Suprapubic skin (tissue), 4 donors: ENCODE measurements at regions not wholly inside any gene's neighbourhood (a gene's known extent, or its start where the extent isn't known, plus 50 kb on each side); places are given as distances from the start of the nearest gene placed in this dataset.

Experiments
- DNase-seq, 2 donors: peaks; one replicate each; pipeline ENCODE4 v3.0.0-alpha.2; 2019; ENCODE audit warnings: low spot score in 2 of 2
- H3K27ac ChIP-seq: fragments of 200-600 bp; sonication (generic); one replicate; pipeline ENCODE4 v1.5.1; 2019
- H3K27me3 ChIP-seq: fragments of 200-600 bp; sonication (generic); one replicate; pipeline ENCODE4 v1.5.1; 2019
- H3K36me3 ChIP-seq: fragments of 200-600 bp; sonication (generic); one replicate; pipeline ENCODE4 v1.5.1; 2019
- H3K4me1 ChIP-seq: fragments of 200-600 bp; sonication (generic); one replicate; pipeline ENCODE4 v1.5.1; 2019
- H3K4me3 ChIP-seq: fragments of 200-600 bp; sonication (generic); one replicate; pipeline ENCODE4 v1.5.1; 2019; ENCODE audit warnings: mild to moderate bottlenecking
- H3K9me3 ChIP-seq: fragments of 200-600 bp; sonication (generic); one replicate; pipeline ENCODE4 v1.5.1; 2019
- EP300 ChIP-seq: sonication (generic); formaldehyde crosslinking; IDR thresholded peaks from one replicate; pipeline ENCODE4 v1.6.1; 2017; ENCODE audit warnings: antibody characterized with exemption
- POLR2A ChIP-seq, 2 donors: fragments of 450-650 bp; IDR thresholded peaks; one replicate each; pipeline ENCODE4 v1.6.1; 2017; ENCODE audit warnings: antibody characterized with exemption in 2 of 2, mild to moderate bottlenecking in 2 of 2, moderate library complexity in 2 of 2
- POLR2AphosphoS5 ChIP-seq, 3 donors: sonication (generic); formaldehyde crosslinking; IDR thresholded peaks; one replicate each; pipeline ENCODE4 v1.6.1; 2017; ENCODE audit warnings: antibody characterized with exemption in 3 of 3
- WGBS: methylation state at CpG from one replicate; pipeline ENCODE4 v1.1.5; 2018; 5-methylcytosine and 5-hydroxymethylcytosine counted together
- TF ChIP-seq, protein P1 (sequence below), 2 donors: fragments of 200-600 bp in 1 of 2; fragments of 450-650 bp in 1 of 2; sonication (generic) in 1 of 2; IDR thresholded peaks; one replicate each; pipeline ENCODE4 v1.5.1; 2016 to 2019; ENCODE audit warnings: antibody characterized with exemption in 2 of 2, mild to moderate bottlenecking in 1 of 2, moderate library complexity in 1 of 2

DNA sequence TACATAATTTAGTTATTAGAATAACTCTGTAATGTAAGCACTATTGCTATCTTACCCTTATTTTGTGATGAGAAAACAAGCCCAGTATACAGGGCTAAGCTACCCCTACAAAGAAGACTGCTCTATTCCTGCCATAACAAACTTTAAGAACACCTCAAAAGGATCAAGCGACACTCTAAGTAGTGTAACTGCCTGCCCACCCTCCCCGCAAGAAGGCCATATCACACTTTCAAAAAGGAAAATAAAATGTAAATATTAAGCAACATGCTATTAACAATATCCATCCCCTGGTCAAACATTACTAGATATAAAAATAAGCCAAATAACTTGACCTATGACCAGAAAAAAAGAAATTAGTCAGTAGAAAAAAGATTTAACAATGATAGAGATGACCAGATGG, 741.7 kb upstream of the CNTNAP5 start:
- Histone ChIP-seq H3K9me3 (peaks cover 3% of the 10 kb centered on the region), H3K27ac (no peak overlapping the region), H3K4me3 (no peak overlapping the region), H3K4me1 (no peaks in the 10 kb centered on the region), H3K27me3 (no peaks in the 10 kb centered on the region), H3K36me3 (no peaks in the 10 kb centered on the region)
- WGBS, result 93% methylated on average over 2 of the region's 2 CpGs
- TF ChIP-seq EP300 (no peak), POLR2A (IDR thresholded peaks at IDR 0.05) (no peak), POLR2AphosphoS5 (IDR thresholded peaks at IDR 0.05) (no peak)
- TF ChIP-seq, protein P1, sequence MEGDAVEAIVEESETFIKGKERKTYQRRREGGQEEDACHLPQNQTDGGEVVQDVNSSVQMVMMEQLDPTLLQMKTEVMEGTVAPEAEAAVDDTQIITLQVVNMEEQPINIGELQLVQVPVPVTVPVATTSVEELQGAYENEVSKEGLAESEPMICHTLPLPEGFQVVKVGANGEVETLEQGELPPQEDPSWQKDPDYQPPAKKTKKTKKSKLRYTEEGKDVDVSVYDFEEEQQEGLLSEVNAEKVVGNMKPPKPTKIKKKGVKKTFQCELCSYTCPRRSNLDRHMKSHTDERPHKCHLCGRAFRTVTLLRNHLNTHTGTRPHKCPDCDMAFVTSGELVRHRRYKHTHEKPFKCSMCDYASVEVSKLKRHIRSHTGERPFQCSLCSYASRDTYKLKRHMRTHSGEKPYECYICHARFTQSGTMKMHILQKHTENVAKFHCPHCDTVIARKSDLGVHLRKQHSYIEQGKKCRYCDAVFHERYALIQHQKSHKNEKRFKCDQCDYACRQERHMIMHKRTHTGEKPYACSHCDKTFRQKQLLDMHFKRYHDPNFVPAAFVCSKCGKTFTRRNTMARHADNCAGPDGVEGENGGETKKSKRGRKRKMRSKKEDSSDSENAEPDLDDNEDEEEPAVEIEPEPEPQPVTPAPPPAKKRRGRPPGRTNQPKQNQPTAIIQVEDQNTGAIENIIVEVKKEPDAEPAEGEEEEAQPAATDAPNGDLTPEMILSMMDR (IDR thresholded peaks at IDR 0.05), result no peak
- DNase-seq, result no peak

- TF ChIP-seq POLR2A (IDR thresholded peaks at IDR 0.05), result no peak
- no peak for TF ChIP-seq POLR2AphosphoS5 (IDR thresholded peaks at IDR 0.05)
- TF ChIP-seq, protein P1 (IDR thresholded peaks at IDR 0.05), result no peak
- no peak for TF ChIP-seq EP300
- 72% methylated on average over 1 of the region's 1 CpG for WGBS
- no peak overlapping the region for H3K27ac ChIP-seq
- DNase-seq, result no peak
- H3K4me1 ChIP-seq, result no peaks in the 10 kb centered on the region
- H3K4me3 ChIP-seq, result no peak overlapping the region
- no peaks in the 10 kb centered on the region for H3K27me3 ChIP-seq
- H3K36me3 ChIP-seq, result no peaks in the 10 kb centered on the region
- peaks cover 9% of the 10 kb centered on the region for H3K9me3 ChIP-seq
Measured at GRCh38 chr2:123303731-123304130, 721.4 kb upstream of the CNTNAP5 start.
